Prostate gland (tissue), 2 donors: ENCODE measurements at regions not wholly inside any gene's neighbourhood (a gene's known extent, or its start where the extent isn't known, plus 50 kb on each side); places are given as distances from the start of the nearest gene placed in this dataset.

Experiments
- DNase-seq: peaks from one replicate; pipeline ENCODE4 v3.0.0-alpha.2; 2019; ENCODE audit warnings: low spot score
- H3K27ac ChIP-seq, 2 donors: fragments of 200-600 bp; sonication (generic); 2 replicates each; pipeline ENCODE4 v1.5.1; 2017 to 2019
- H3K27me3 ChIP-seq: fragments of 200-600 bp; sonication (generic); replicated peaks from 2 replicates; pipeline ENCODE4 v1.5.1; 2019; ENCODE audit not compliant: insufficient read depth
- H3K36me3 ChIP-seq, 2 donors: fragments of 200-600 bp; sonication (generic); 1 replicate in 1 of 2; 2 replicates in 1 of 2; pipeline versions ENCODE4 v1.5.1 to v1.8.1; 2017 to 2019
- H3K4me1 ChIP-seq: fragments of 200-600 bp; sonication (generic); replicated peaks from 2 replicates; pipeline ENCODE4 v1.5.1; 2019
- H3K4me3 ChIP-seq, 2 donors: fragments of 200-600 bp; sonication (generic); 2 replicates each; pipeline ENCODE4 v1.5.1; 2017 to 2019
- H3K9me3 ChIP-seq: fragments of 200-600 bp; sonication (generic); 2 replicates; pipeline ENCODE4 v1.5.1; 2017
- CTCF ChIP-seq, 4 experiments: fragments of 200-600 bp in 2 of 4; fragments of 450-650 bp in 2 of 4; sonication (generic) in 2 of 4; IDR thresholded peaks; 1 replicate in 3 of 4; 2 replicates in 1 of 4; pipeline ENCODE4 v1.5.1; 2016 to 2019; ENCODE audit warnings: antibody characterized with exemption in 4 of 4, mild to moderate bottlenecking in 2 of 4, moderate library complexity in 2 of 4
- POLR2A ChIP-seq: fragments of 450-650 bp; IDR thresholded peaks from one replicate; pipeline ENCODE4 v1.6.1; 2016; ENCODE audit warnings: antibody characterized with exemption, mild to moderate bottlenecking
- POLR2AphosphoS5 ChIP-seq: sonication (generic); formaldehyde crosslinking; IDR thresholded peaks from one replicate; pipeline ENCODE4 v1.6.1; 2017; ENCODE audit warnings: antibody characterized with exemption
- WGBS: methylation state at CpG from one replicate; pipeline ENCODE4 v1.1.5; 2018; 5-methylcytosine and 5-hydroxymethylcytosine counted together
- intact Hi-C: fragments of 100-400 bp; cut with DNase I; formaldehyde crosslinking; loops from one replicate; pipeline ENCODE4 v1.14.2; 2022

GRCh38 chr10:125359401-125359800 is 199.0 kb upstream of the CTBP2 start:
- DNase-seq, result no peak
- Histone ChIP-seq H3K36me3 (no peaks in the 10 kb centered on the region), H3K27ac (no peak overlapping the region), H3K27me3 (no peaks in the 10 kb centered on the region), H3K4me1 (no peaks in the 10 kb centered on the region), H3K9me3 (no peaks in the 10 kb centered on the region), H3K4me3 (no peak overlapping the region)
- no peak for TF ChIP-seq POLR2AphosphoS5
- TF ChIP-seq CTCF (IDR thresholded peaks at IDR 0.05), result no peak
- no peak for TF ChIP-seq POLR2A
- intact Hi-C loops, result loop anchor here (10.0 kb wide), 1 partner anchor 995 kb away; no protein-coding TSS in a partner anchor

GRCh38 chr10:125355657-125356056 is 195.3 kb upstream of the CTBP2 start:
- no peaks in the 10 kb centered on the region for H3K4me1 ChIP-seq
- no peak overlapping the region for H3K4me3 ChIP-seq
- DNase-seq, result no peak
- no peaks in the 10 kb centered on the region for H3K36me3 ChIP-seq
- TF ChIP-seq POLR2AphosphoS5 (no peak), CTCF (IDR thresholded peaks at IDR 0.05) (no peak), POLR2A (no peak)
- no peaks in the 10 kb centered on the region for H3K27me3 ChIP-seq
- WGBS, result 33% methylated on average over 9 of the region's 17 CpGs
- no peak overlapping the region for H3K27ac ChIP-seq
- intact Hi-C loops, result loop anchor here (10.0 kb wide), 1 partner anchor 999 kb away; no protein-coding TSS in a partner anchor
- H3K9me3 ChIP-seq, result no peaks in the 10 kb centered on the region

GRCh38 chr10:125350519-125350918 is 190.2 kb upstream of the CTBP2 start:
- no peak for DNase-seq
- Histone ChIP-seq H3K27me3 (no peaks in the 10 kb centered on the region), H3K9me3 (no peaks in the 10 kb centered on the region), H3K27ac (no peak overlapping the region), H3K4me1 (no peaks in the 10 kb centered on the region), H3K4me3 (no peak overlapping the region), H3K36me3 (no peaks in the 10 kb centered on the region)
- TF ChIP-seq POLR2AphosphoS5 (no peak), CTCF (IDR thresholded peaks at IDR 0.05) (no peak), POLR2A (no peak)
- 97% methylated on average over 2 of the region's 2 CpGs for WGBS
- intact Hi-C loops, result loop anchor here (10.0 kb wide), 1 partner anchor 1004 kb away; no protein-coding TSS in a partner anchor

GRCh38 chr10:125348536-125348935 is 188.2 kb upstream of the CTBP2 start:
- intact Hi-C loops, result loop anchor here (10.0 kb wide), 1 partner anchor 184 kb away; the partner anchor contains the start of gene CTBP2
- Histone ChIP-seq H3K36me3 (no peaks in the 10 kb centered on the region), H3K27ac (no peak overlapping the region), H3K9me3 (no peaks in the 10 kb centered on the region), H3K4me1 (no peaks in the 10 kb centered on the region), H3K4me3 (no peak overlapping the region), H3K27me3 (no peaks in the 10 kb centered on the region)
- TF ChIP-seq POLR2AphosphoS5, result no peak
- DNase-seq, result no peak
- 88% methylated on average over 2 of the region's 2 CpGs for WGBS

GRCh38 chr10:125344573-125345171 is 184.3 kb upstream of the CTBP2 start:
- Histone ChIP-seq H3K27ac (no peak overlapping the region), H3K27me3 (no peaks in the 10 kb centered on the region), H3K36me3 (no peaks in the 10 kb centered on the region), H3K4me1 (no peaks in the 10 kb centered on the region), H3K9me3 (no peaks in the 10 kb centered on the region), H3K4me3 (no peak overlapping the region)
- 43% methylated on average over 19 of the region's 19 CpGs for WGBS
- intact Hi-C loops, result loop anchor here (5.0 to 10.0 kb wide), 2 partner anchors 180 to 297 kb away; partner anchors contain the start of gene CTBP2
- no peak for DNase-seq
- no peak for TF ChIP-seq POLR2A
- no peak for TF ChIP-seq CTCF (IDR thresholded peaks at IDR 0.05)
- TF ChIP-seq POLR2AphosphoS5, result no peak
